Psoas muscle (tissue), 7 donors: ENCODE measurements at regions not wholly inside any gene's neighbourhood (a gene's known extent, or its start where the extent isn't known, plus 50 kb on each side); places are given as distances from the start of the nearest gene placed in this dataset.
"Not testable (repeated sequence)": the region's sequence is repeated elsewhere in the genome, so short reads cannot be mapped to it uniquely, and the experiment has no call there.

Source experiments
- ATAC-seq, 4 donors: fragments of 200-7000 bp; cut with Tn5 transposase; one replicate each; pipeline ENCODE4 v1.9.1; 2020; ENCODE audit warnings: moderate library complexity in 3 of 4, mild to moderate bottlenecking in 2 of 4
- DNase-seq, 2 donors: peaks; one replicate each; pipeline ENCODE4 v3.0.0-alpha.2; 2020
- H3K27ac ChIP-seq: fragments of 200-600 bp; one replicate; pipeline ENCODE4 v1.8.0; 2022
- H3K27me3 ChIP-seq, 3 donors: fragments of 200-600 bp in 1 of 3; one replicate each; pipeline versions ENCODE4 v1.6.1 to v1.8.0; 2013 to 2022; ENCODE audit warnings: low read length in 2 of 3, mild to moderate bottlenecking in 2 of 3, moderate library complexity in 1 of 3; ENCODE audit not compliant: insufficient read depth in 3 of 3
- H3K36me3 ChIP-seq, 2 donors: fragments of 200-600 bp in 1 of 2; one replicate each; pipeline versions ENCODE4 v1.6.1 to v1.8.0; 2013 to 2022; ENCODE audit warnings: low read depth in 1 of 2, mild to moderate bottlenecking in 1 of 2, moderate library complexity in 1 of 2; ENCODE audit not compliant: insufficient read depth in 1 of 2
- H3K4me1 ChIP-seq: fragments of 200-600 bp; one replicate; pipeline ENCODE4 v1.8.0; 2022
- H3K4me3 ChIP-seq: fragments of 200-600 bp; one replicate; pipeline ENCODE4 v1.8.0; 2022; ENCODE audit warnings: mild to moderate bottlenecking
- H3K9me3 ChIP-seq: fragments of 200-600 bp; one replicate; pipeline ENCODE4 v1.8.0; 2022
- CTCF ChIP-seq: fragments of 200-600 bp; IDR thresholded peaks from one replicate; pipeline ENCODE4 v1.8.0; 2022; ENCODE audit warnings: antibody characterized with exemption
- WGBS, 3 donors: extraction: QIAGEN DNeasy Blood & Tissue Kit; methylation state at CpG; one replicate each; pipeline versions ENCODE4 v1.1.6 to v1.1.7; 2013; 5-methylcytosine and 5-hydroxymethylcytosine counted together
- intact Hi-C, 2 donors: fragments of 100-400 bp; cut with DNase I; formaldehyde crosslinking; loops; one replicate each; pipeline versions ENCODE4 v1.11.0 to v1.14.2; 2022
- donor health status: healthy with polysubstance abuse.
- donor health status: DM: no; HTN: no; CAD: no; lungs with moderate emphysema.
- donor health status: Bipolar disorder and iron deficiency.
- donor health status: healthy.
- donor health status: DM: yes; HTN: yes; CAD: no.
- donor health status: DM: no; HTN: no; CAD: no.
- donor health status: DM: yes; HTN: yes; CAD: no.

GRCh38 chr7:156334636-156335035 is 305.9 kb upstream of the RNF32 start:
- Histone ChIP-seq H3K36me3 (no peaks in the 10 kb centered on the region), H3K9me3 (no peaks in the 10 kb centered on the region), H3K27ac (no peak overlapping the region), H3K4me3 (no peak overlapping the region), H3K27me3 (peaks cover 0 to 4% (median 0%) of the 10 kb centered on the region in 3 donors), H3K4me1 (no peaks in the 10 kb centered on the region)
- no peak for ATAC-seq
- no peak for TF ChIP-seq CTCF
- WGBS, 3 donors = 73 to 86% (median 82%) methylated on average over 5 of the region's 5 CpGs
- DNase-seq = no peak
- intact Hi-C loops = no loop called here

GRCh38 chr7:156327916-156328315 is 312.7 kb upstream of the RNF32 start:
- DNase-seq (no peak), ATAC-seq (no peak)
- intact Hi-C loops = no loop called here
- H3K4me1 ChIP-seq = no peaks in the 10 kb centered on the region
- TF ChIP-seq CTCF = no peak
- no peak overlapping the region for H3K27ac ChIP-seq
- H3K4me3 ChIP-seq = no peak overlapping the region
- no peaks in the 10 kb centered on the region for H3K27me3 ChIP-seq
- 34 to 48% (median 48%) methylated on average over 4 of the region's 4 CpGs for WGBS, 3 donors
- H3K36me3 ChIP-seq = no peaks in the 10 kb centered on the region
- no peaks in the 10 kb centered on the region for H3K9me3 ChIP-seq

- no peaks in the 10 kb centered on the region for H3K9me3 ChIP-seq
- H3K36me3 ChIP-seq = no peaks in the 10 kb centered on the region
- ATAC-seq = no peak
- no peak for DNase-seq
- H3K27me3 ChIP-seq = no peaks in the 10 kb centered on the region
- 68 to 69% (median 68%) methylated on average over 2 of the region's 2 CpGs for WGBS, 3 donors
- intact Hi-C loops = no loop called here
- no peak overlapping the region for H3K27ac ChIP-seq
- H3K4me3 ChIP-seq = no peak overlapping the region
- H3K4me1 ChIP-seq = no peaks in the 10 kb centered on the region
- no peak for TF ChIP-seq CTCF
Measured at GRCh38 chr7:156327474-156327873, 313.1 kb upstream of the RNF32 start.

GRCh38 chr7:156324201-156324600 is 316.4 kb upstream of the RNF32 start:
- H3K36me3 ChIP-seq = no peaks in the 10 kb centered on the region
- no peak for DNase-seq
- no peak for ATAC-seq
- TF ChIP-seq CTCF = no peak
- no peaks in the 10 kb centered on the region for H3K27me3 ChIP-seq
- H3K27ac ChIP-seq = no peak overlapping the region
- no peak overlapping the region for H3K4me3 ChIP-seq
- intact Hi-C loops = no loop called here
- no peaks in the 10 kb centered on the region for H3K9me3 ChIP-seq
- 59 to 83% (median 75%) methylated on average over 1 of the region's 1 CpG for WGBS, 3 donors
- H3K4me1 ChIP-seq = no peaks in the 10 kb centered on the region

GRCh38 chr7:156321430-156321829 is 319.1 kb upstream of the RNF32 start:
- WGBS, 3 donors = 58 to 73% (median 59%) methylated on average over 1 of the region's 1 CpG
- H3K9me3 ChIP-seq, H3K4me3 ChIP-seq, intact Hi-C loops, DNase-seq, H3K36me3 ChIP-seq, H3K4me1 ChIP-seq, H3K27ac ChIP-seq, H3K27me3 ChIP-seq, ATAC-seq: not testable (repeated sequence)
